Peyer's patch (tissue), 4 donors: ENCODE measurements at regions not wholly inside any gene's neighbourhood (a gene's known extent, or its start where the extent isn't known, plus 50 kb on each side); places are given as distances from the start of the nearest gene placed in this dataset.

Source experiments
- CTCF ChIP-seq, 6 experiments: fragments of 450-650 bp in 4 of 6; fragments of 200-600 bp in 2 of 6; sonication (generic) in 1 of 6; IDR thresholded peaks; one replicate each; pipeline ENCODE4 v1.5.1; 2017 to 2019; ENCODE audit warnings: antibody characterized with exemption in 6 of 6, mild to moderate bottlenecking in 3 of 6, moderate library complexity in 1 of 6
- POLR2A ChIP-seq, 2 donors: fragments of 450-650 bp; IDR thresholded peaks; one replicate each; pipeline ENCODE4 v1.5.1; 2017; ENCODE audit warnings: antibody characterized with exemption in 2 of 2, mild to moderate bottlenecking in 2 of 2, moderate library complexity in 2 of 2

- TF ChIP-seq POLR2A (IDR thresholded peaks at IDR 0.05), result no peak
- TF ChIP-seq CTCF (IDR thresholded peaks at IDR 0.05), result no peak
Observed at GRCh38 chr6:164308339-164308738, 893.8 kb downstream of the QKI start.
